OCI-LY3 (cell line): ENCODE measurements at regions not wholly inside any gene's neighbourhood (a gene's known extent, or its start where the extent isn't known, plus 50 kb on each side); places are given as distances from the start of the nearest gene placed in this dataset.

Experiments used
- H2AFZ ChIP-seq: fragments of 200-600, 300-600 bp; shearing (Covaris generic); 2 replicates; pipeline ENCODE4 v1.6.0; 2014; ENCODE audit warnings: antibody characterized with exemption, low read depth, low read length
- H3K27ac ChIP-seq: fragments of 200-600, 300-600 bp; sonication (generic); 2 replicates; pipeline ENCODE4 v1.5.1; 2014; ENCODE audit warnings: mild to moderate bottlenecking, low read length, moderate library complexity, mixed read lengths
- H3K27me3 ChIP-seq: fragments of 200-600, 300-600 bp; sonication (generic); 2 replicates; pipeline ENCODE4 v1.6.1; 2014; ENCODE audit warnings: low read depth, low read length, mixed read lengths
- H3K36me3 ChIP-seq: fragments of 200-600, 300-600 bp; sonication (generic); replicated peaks from 2 replicates; pipeline ENCODE3; 2014; ENCODE audit warnings: low read depth, low read length, mixed read lengths
- H3K4me1 ChIP-seq: fragments of 300-600, 200-600 bp; sonication (generic); 2 replicates; pipeline ENCODE4 v1.6.1; 2014; ENCODE audit warnings: low read length, mixed read lengths
- H3K4me2 ChIP-seq: fragments of 200-600, 300-600 bp; sonication (generic); 2 replicates; pipeline ENCODE4 v1.6.1; 2014; ENCODE audit warnings: low read length, mixed read lengths
- H3K4me3 ChIP-seq: fragments of 300-600, 200-600 bp; sonication (generic); 2 replicates; pipeline ENCODE4 v1.5.1; 2014; ENCODE audit warnings: antibody characterized with exemption, mild to moderate bottlenecking, low read length, moderate library complexity
- H3K79me2 ChIP-seq: fragments of 300-600, 200-600 bp; shearing (Covaris generic); 2 replicates; pipeline ENCODE4 v1.6.1; 2014; ENCODE audit warnings: mild to moderate bottlenecking, low read length, mixed read lengths
- H3K9ac ChIP-seq: fragments of 300-600, 200-600 bp; shearing (Covaris generic); 2 replicates; pipeline ENCODE4 v1.6.0; 2014; ENCODE audit warnings: mild to moderate bottlenecking, low read length, moderate library complexity
- H3K9me3 ChIP-seq: fragments of 200-600, 300-600 bp; shearing (Covaris generic); 2 replicates; pipeline ENCODE4 v1.6.1; 2014; ENCODE audit warnings: low read length, mixed read lengths; ENCODE audit not compliant: insufficient read depth
- H4K20me1 ChIP-seq: fragments of 200-600, 300-600 bp; sonication (generic); 2 replicates; pipeline ENCODE4 v1.6.1; 2016; ENCODE audit warnings: low read length, mixed read lengths; ENCODE audit not compliant: insufficient read depth
- CTCF ChIP-seq: fragments of 200-600, 300-600 bp; sonication (generic); IDR thresholded peaks from 2 replicates; pipeline ENCODE4 v1.5.1; 2014; ENCODE audit warnings: antibody characterized with exemption, low read length, low read depth
- EZH2phosphoT487 ChIP-seq: fragments of 200-600 bp; shearing (Covaris generic); IDR thresholded peaks from 2 replicates; pipeline ENCODE4 v1.6.1; 2018; ENCODE audit warnings: antibody characterized with exemption, mixed run types, low read depth

- Histone ChIP-seq H3K9me3 (no peaks in the 10 kb centered on the region), H3K4me1 (no peaks in the 10 kb centered on the region), H4K20me1 (no peaks in the 10 kb centered on the region), H3K9ac (no peak overlapping the region), H3K36me3 (no peaks in the 10 kb centered on the region), H3K27ac (no peak overlapping the region), H3K27me3 (no peaks in the 10 kb centered on the region), H3K4me2 (no peak overlapping the region), H3K79me2 (no peaks in the 10 kb centered on the region), H2AFZ (no peak overlapping the region), H3K4me3 (no peak overlapping the region)
- TF ChIP-seq EZH2phosphoT487 = no peak
- no peak for TF ChIP-seq CTCF
These were observed 200.3 kb downstream of the BUB3 start for GRCh38 chr10:123354521-123354920.

GRCh38 chr10:123355748-123356481, 201.7 kb downstream of the BUB3 start:
- Histone ChIP-seq H3K4me3 (no peak overlapping the region), H3K79me2 (no peaks in the 10 kb centered on the region), H2AFZ (no peak overlapping the region), H3K9me3 (no peaks in the 10 kb centered on the region), H3K27me3 (no peaks in the 10 kb centered on the region), H3K27ac (no peak overlapping the region), H3K4me1 (no peaks in the 10 kb centered on the region), H3K36me3 (no peaks in the 10 kb centered on the region), H3K4me2 (no peak overlapping the region), H3K9ac (no peak overlapping the region), H4K20me1 (no peaks in the 10 kb centered on the region)
- TF ChIP-seq CTCF (no peak), EZH2phosphoT487 (no peak)

- Histone ChIP-seq H3K79me2 (no peaks in the 10 kb centered on the region), H4K20me1 (no peaks in the 10 kb centered on the region), H3K4me1 (no peaks in the 10 kb centered on the region), H3K9ac (no peak overlapping the region), H3K36me3 (no peaks in the 10 kb centered on the region), H3K27ac (no peak overlapping the region), H3K4me2 (no peak overlapping the region), H3K27me3 (no peaks in the 10 kb centered on the region), H3K9me3 (no peaks in the 10 kb centered on the region), H2AFZ (no peak overlapping the region), H3K4me3 (no peak overlapping the region)
- no peak for TF ChIP-seq CTCF
- TF ChIP-seq EZH2phosphoT487 = no peak
These were observed 202.6 kb downstream of the BUB3 start for GRCh38 chr10:123356799-123357198.

- TF ChIP-seq CTCF = no peak
- TF ChIP-seq EZH2phosphoT487 = no peak
These were observed 203.3 kb downstream of the BUB3 start for GRCh38 chr10:123357421-123357930.

More at GRCh38 chr10:123357421-123357930, 203.3 kb downstream of the BUB3 start:
- Histone ChIP-seq H3K9me3 (no peaks in the 10 kb centered on the region), H3K27me3 (no peaks in the 10 kb centered on the region), H3K79me2 (no peaks in the 10 kb centered on the region), H2AFZ (no peak overlapping the region), H4K20me1 (no peaks in the 10 kb centered on the region), H3K27ac (no peak overlapping the region), H3K4me1 (no peaks in the 10 kb centered on the region), H3K36me3 (no peaks in the 10 kb centered on the region), H3K4me3 (no peak overlapping the region), H3K4me2 (no peak overlapping the region), H3K9ac (no peak overlapping the region)
